H9 (cell line): ENCODE measurements at regions not wholly inside any gene's neighbourhood (a gene's known extent, or its start where the extent isn't known, plus 50 kb on each side); places are given as distances from the start of the nearest gene placed in this dataset.

ENCODE experiments used
- DNase-seq: peaks from one replicate; pipeline ENCODE4 v3.0.0-alpha.2; 2017
- H2AFZ ChIP-seq: one replicate; pipeline ENCODE4 v1.6.1; 2013; ENCODE audit warnings: mild to moderate bottlenecking, low read length, control low read depth, moderate library complexity
- H2AK5ac ChIP-seq: 2 replicates; pipeline ENCODE4 v1.6.1; 2013; ENCODE audit warnings: low read length, control low read depth, mixed read lengths; ENCODE audit not compliant: insufficient read length
- H2BK120ac ChIP-seq: one replicate; pipeline ENCODE4 v1.6.1; 2013; ENCODE audit warnings: low read depth, mild to moderate bottlenecking, low read length, control low read depth, inconsistent platforms; ENCODE audit not compliant: poor library complexity, severe bottlenecking
- H2BK12ac ChIP-seq: 2 replicates; pipeline ENCODE4 v1.6.1; 2013; ENCODE audit warnings: low read length, control low read depth, mixed read lengths, low read depth; ENCODE audit not compliant: insufficient read length
- H2BK15ac ChIP-seq: 2 replicates; pipeline ENCODE4 v1.6.1; 2013; ENCODE audit warnings: low read depth, low read length, control low read depth
- H2BK20ac ChIP-seq: one replicate; pipeline ENCODE4 v1.6.1; 2013; ENCODE audit warnings: low read depth, mild to moderate bottlenecking, low read length, control low read depth, inconsistent platforms; ENCODE audit not compliant: poor library complexity, severe bottlenecking
- H2BK5ac ChIP-seq: 2 replicates; pipeline ENCODE4 v1.6.1; 2013; ENCODE audit warnings: low read length, control low read depth, mixed read lengths; ENCODE audit not compliant: insufficient read length
- H3K14ac ChIP-seq: 2 replicates; pipeline ENCODE4 v1.6.1; 2013; ENCODE audit warnings: low read length, control low read depth; ENCODE audit not compliant: insufficient read depth
- H3K18ac ChIP-seq: 2 replicates; pipeline ENCODE4 v1.6.1; 2013; ENCODE audit warnings: low read depth, mild to moderate bottlenecking, mixed read lengths, low read length, control low read depth; ENCODE audit not compliant: insufficient read length
- H3K23ac ChIP-seq: 2 replicates; pipeline ENCODE4 v1.6.1; 2013; ENCODE audit warnings: low read length, control low read depth, mixed read lengths, low read depth; ENCODE audit not compliant: insufficient read length
- H3K23me2 ChIP-seq: 2 replicates; pipeline ENCODE4 v1.6.1; 2013; ENCODE audit warnings: low read depth, mild to moderate bottlenecking, mixed read lengths, low read length, control low read depth; ENCODE audit not compliant: insufficient read length, poor library complexity, severe bottlenecking
- H3K27ac ChIP-seq: 2 replicates; pipeline ENCODE4 v1.5.1; 2013; ENCODE audit warnings: low read length, control low read depth, mixed read lengths, low read depth; ENCODE audit not compliant: insufficient read length
- H3K27me3 ChIP-seq: 2 replicates; pipeline ENCODE4 v1.6.1; 2013; ENCODE audit warnings: low read length, control low read depth, inconsistent platforms; ENCODE audit not compliant: insufficient read depth
- H3K4ac ChIP-seq: 2 replicates; pipeline ENCODE4 v1.6.1; 2013; ENCODE audit warnings: low read depth, mild to moderate bottlenecking, control low read depth, inconsistent platforms, low read length, moderate library complexity
- H3K4me1 ChIP-seq: 2 replicates; pipeline ENCODE4 v1.6.1; 2013; ENCODE audit warnings: low read length, control low read depth, inconsistent platforms; ENCODE audit not compliant: insufficient read depth
- H3K4me2 ChIP-seq: 2 replicates; pipeline ENCODE4 v1.6.1; 2013; ENCODE audit warnings: low read length, control low read depth, mixed read lengths; ENCODE audit not compliant: insufficient read length, insufficient read depth
- H3K56ac ChIP-seq: 2 replicates; pipeline ENCODE4 v1.6.1; 2013; ENCODE audit warnings: low read depth, mild to moderate bottlenecking, mixed read lengths, low read length, control low read depth; ENCODE audit not compliant: insufficient read length
- H3K79me1 ChIP-seq: 2 replicates; pipeline ENCODE4 v1.6.1; 2013; ENCODE audit warnings: low read depth, mild to moderate bottlenecking, moderate library complexity, low read length, control low read depth, inconsistent platforms; ENCODE audit not compliant: insufficient read depth, poor library complexity, severe bottlenecking
- H3K79me2 ChIP-seq: 2 replicates; pipeline ENCODE4 v1.6.1; 2013; ENCODE audit warnings: low read length, control low read depth, inconsistent platforms; ENCODE audit not compliant: insufficient read depth
- H3K9ac ChIP-seq: 2 replicates; pipeline ENCODE4 v1.6.1; 2013; ENCODE audit warnings: low read length, control low read depth, mixed read lengths; ENCODE audit not compliant: insufficient read length; ENCODE audit errors: extremely low read depth
- H3K9me3 ChIP-seq: one replicate; pipeline ENCODE4 v1.6.1; 2013; ENCODE audit warnings: low read depth, low read length, inconsistent platforms; ENCODE audit not compliant: control insufficient read depth
- H3T11ph ChIP-seq: one replicate; pipeline ENCODE4 v1.6.1; 2013; ENCODE audit warnings: mild to moderate bottlenecking, low read length, control low read depth, inconsistent platforms
- H4K20me1 ChIP-seq: one replicate; pipeline ENCODE4 v1.6.1; 2013; ENCODE audit not compliant: control insufficient read depth, insufficient read length, insufficient read depth
- H4K5ac ChIP-seq: 2 replicates; pipeline ENCODE4 v1.6.1; 2013; ENCODE audit warnings: low read depth, mild to moderate bottlenecking, mixed read lengths, low read length, control low read depth; ENCODE audit not compliant: insufficient read length
- H4K8ac ChIP-seq: replicated peaks from 2 replicates; pipeline ENCODE4 v1.6.1; 2013; ENCODE audit warnings: low read length, control low read depth, mixed read lengths, low read depth; ENCODE audit not compliant: insufficient read length
- H4K91ac ChIP-seq: 2 replicates; pipeline ENCODE4 v1.6.1; 2013; ENCODE audit warnings: low read depth, mild to moderate bottlenecking, moderate library complexity, mixed read lengths, low read length, control low read depth; ENCODE audit not compliant: insufficient read length
- H3K27ac Mint-ChIP-seq, 3 experiments: 2 replicates in 2 of 3; 3 replicates in 1 of 3; pipeline ENCODE4 v1.8.0; 2020 to 2021; ENCODE audit warnings: mixed read lengths in 3 of 3, mild to moderate bottlenecking in 1 of 3, moderate library complexity in 1 of 3
- H3K27me3 Mint-ChIP-seq: 2 replicates; pipeline ENCODE4 v1.8.0; 2021; ENCODE audit warnings: low read depth, mild to moderate bottlenecking, moderate library complexity, mixed read lengths
- H3K36me3 Mint-ChIP-seq, 3 experiments: 2 replicates in 2 of 3; 3 replicates in 1 of 3; pipeline ENCODE4 v1.8.0; 2020 to 2021; ENCODE audit warnings: low read depth in 3 of 3, mixed read lengths in 3 of 3; ENCODE audit not compliant: insufficient read depth in 1 of 3
- H3K4me1 Mint-ChIP-seq, 2 experiments: 2 replicates each; pipeline ENCODE4 v1.8.0; 2020; ENCODE audit warnings: mixed read lengths in 2 of 2
- H3K4me3 Mint-ChIP-seq, 2 experiments: 2 replicates in 1 of 2; 3 replicates in 1 of 2; pipeline ENCODE4 v1.8.0; 2020 to 2021; ENCODE audit warnings: mild to moderate bottlenecking in 2 of 2, mixed read lengths in 2 of 2, moderate library complexity in 1 of 2
- H3K9me3 Mint-ChIP-seq, 2 experiments: 2 replicates in 1 of 2; 3 replicates in 1 of 2; pipeline ENCODE4 v1.8.0; 2020; ENCODE audit warnings: mild to moderate bottlenecking in 2 of 2, mixed read lengths in 2 of 2, moderate library complexity in 1 of 2
- CTCF ChIP-seq: fragments of 200-600 bp; sonication (generic); conservative IDR thresholded peaks from 3 replicates; pipeline ENCODE4 v1.8.0; 2021; ENCODE audit warnings: antibody characterized with exemption, mild to moderate bottlenecking
- WGBS: extraction: QIAGEN DNeasy Blood & Tissue Kit; methylation state at CpG from one replicate; pipeline ENCODE4 v1.1.7; 2013; ENCODE audit warnings: missing lambda C conversion rate, low lambda C conversion rate, mixed read lengths; ENCODE audit not compliant: insufficient read length; ENCODE audit errors: extremely low coverage; 5-methylcytosine and 5-hydroxymethylcytosine counted together

DNA sequence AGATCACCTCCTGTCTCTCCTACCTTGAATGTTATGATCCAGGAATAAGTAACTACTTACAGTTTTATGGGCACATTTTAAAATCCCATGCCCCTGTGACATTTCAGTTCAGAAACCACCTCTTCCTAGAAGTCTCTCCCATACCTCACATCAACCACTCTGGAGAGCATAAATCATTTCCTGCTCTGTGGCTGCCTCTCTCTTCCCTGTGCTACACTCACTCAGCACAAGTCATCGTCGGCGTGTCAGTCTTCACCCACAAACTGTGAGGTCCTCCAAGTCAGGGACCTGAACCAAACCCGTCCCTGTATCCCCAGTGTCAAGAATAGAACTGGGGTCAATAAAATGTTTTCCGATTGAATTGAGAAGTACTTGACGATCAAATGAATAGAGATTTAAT, 863.3 kb downstream of the BCL11B start:
- DNase-seq: no peak
- Mint-ChIP-seq H3K27ac (no peak overlapping the region; a peak in 1 of 7 replicates), H3K36me3 (no peaks in the 10 kb centered on the region), H3K4me3 (no peak overlapping the region), H3K4me1 (no peaks in the 10 kb centered on the region), H3K27me3 (peaks cover 2% of the 10 kb centered on the region), H3K9me3 (no peaks in the 10 kb centered on the region)
- H2AFZ ChIP-seq: no peak overlapping the region
- H4K91ac ChIP-seq: no peak overlapping the region
- no peak overlapping the region for H3K56ac ChIP-seq
- H4K8ac ChIP-seq: no peak overlapping the region
- H3K23me2 ChIP-seq: no peaks in the 10 kb centered on the region
- H3K18ac ChIP-seq: no peak overlapping the region
- H3K27me3 ChIP-seq: no peaks in the 10 kb centered on the region
- no peak overlapping the region for H3K14ac ChIP-seq
- H3K4me2 ChIP-seq: no peak overlapping the region
- H4K20me1 ChIP-seq: no peaks in the 10 kb centered on the region
- H3K9ac ChIP-seq: no peak overlapping the region
- H2BK20ac ChIP-seq: no peak overlapping the region
- H2BK12ac ChIP-seq: no peak overlapping the region
- no peaks in the 10 kb centered on the region for H3K4me1 ChIP-seq
- TF ChIP-seq CTCF: no peak
- no peak overlapping the region for H4K5ac ChIP-seq
- H3K4ac ChIP-seq: no peak overlapping the region
- no peak overlapping the region for H3K27ac ChIP-seq
- H3T11ph ChIP-seq: no peak overlapping the region
- H3K79me2 ChIP-seq: no peaks in the 10 kb centered on the region
- no peak overlapping the region for H2BK5ac ChIP-seq
- H3K9me3 ChIP-seq: no peaks in the 10 kb centered on the region
- H2BK15ac ChIP-seq: no peak overlapping the region
- no CpG with 5 or more reads among the region's 6 CpGs for WGBS
- no peak overlapping the region for H2AK5ac ChIP-seq
- H3K23ac ChIP-seq: no peak overlapping the region
- H2BK120ac ChIP-seq: no peak overlapping the region
- no peaks in the 10 kb centered on the region for H3K79me1 ChIP-seq
